ENCODE measurements at regions not wholly inside any gene's neighbourhood (a gene's known extent, or its start where the extent isn't known, plus 50 kb on each side); places are given as distances from the start of the nearest gene placed in this dataset.

DNA sequence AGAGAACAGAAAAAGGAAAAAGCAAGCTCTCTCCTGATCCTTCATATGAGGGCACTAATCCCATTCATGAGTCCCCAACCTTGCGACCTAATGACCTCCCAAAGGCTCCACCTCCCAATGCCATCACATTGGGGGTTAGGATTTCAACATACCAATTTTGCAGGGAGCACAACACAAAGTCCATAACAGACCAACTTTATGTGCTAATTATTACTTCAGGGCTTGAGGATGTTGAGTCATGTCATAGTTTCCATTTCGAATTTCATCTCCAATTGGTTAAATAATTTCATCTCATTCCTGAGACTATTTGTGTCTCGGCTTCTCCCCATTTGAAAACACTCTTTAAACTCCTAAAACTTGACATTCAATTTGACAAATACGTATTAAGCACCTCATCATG is 69.9 kb upstream of the KLF7 start:
- Mint-ChIP-seq H3K27ac (no peak overlapping the region), H3K4me1 (peaks cover 3% of the 10 kb centered on the region), H3K36me3 (ENCODE audit: low read depth) (no peaks in the 10 kb centered on the region), H3K27me3 (peaks cover 2% of the 10 kb centered on the region), H3K4me3 (no peak overlapping the region), H3K9me3 (peaks cover 1% of the 10 kb centered on the region)
- DNase-seq (no peak), ATAC-seq (ENCODE audit: low read depth) (no peak)
- ChIA-PET CTCF (no interaction called here), POLR2A (no interaction called here)
- TF ChIP-seq, protein P1, sequence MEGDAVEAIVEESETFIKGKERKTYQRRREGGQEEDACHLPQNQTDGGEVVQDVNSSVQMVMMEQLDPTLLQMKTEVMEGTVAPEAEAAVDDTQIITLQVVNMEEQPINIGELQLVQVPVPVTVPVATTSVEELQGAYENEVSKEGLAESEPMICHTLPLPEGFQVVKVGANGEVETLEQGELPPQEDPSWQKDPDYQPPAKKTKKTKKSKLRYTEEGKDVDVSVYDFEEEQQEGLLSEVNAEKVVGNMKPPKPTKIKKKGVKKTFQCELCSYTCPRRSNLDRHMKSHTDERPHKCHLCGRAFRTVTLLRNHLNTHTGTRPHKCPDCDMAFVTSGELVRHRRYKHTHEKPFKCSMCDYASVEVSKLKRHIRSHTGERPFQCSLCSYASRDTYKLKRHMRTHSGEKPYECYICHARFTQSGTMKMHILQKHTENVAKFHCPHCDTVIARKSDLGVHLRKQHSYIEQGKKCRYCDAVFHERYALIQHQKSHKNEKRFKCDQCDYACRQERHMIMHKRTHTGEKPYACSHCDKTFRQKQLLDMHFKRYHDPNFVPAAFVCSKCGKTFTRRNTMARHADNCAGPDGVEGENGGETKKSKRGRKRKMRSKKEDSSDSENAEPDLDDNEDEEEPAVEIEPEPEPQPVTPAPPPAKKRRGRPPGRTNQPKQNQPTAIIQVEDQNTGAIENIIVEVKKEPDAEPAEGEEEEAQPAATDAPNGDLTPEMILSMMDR (IDR thresholded peaks at IDR 0.05) = no peak
- intact Hi-C loops (cut with micrococcal nuclease) = no loop called here

DNA sequence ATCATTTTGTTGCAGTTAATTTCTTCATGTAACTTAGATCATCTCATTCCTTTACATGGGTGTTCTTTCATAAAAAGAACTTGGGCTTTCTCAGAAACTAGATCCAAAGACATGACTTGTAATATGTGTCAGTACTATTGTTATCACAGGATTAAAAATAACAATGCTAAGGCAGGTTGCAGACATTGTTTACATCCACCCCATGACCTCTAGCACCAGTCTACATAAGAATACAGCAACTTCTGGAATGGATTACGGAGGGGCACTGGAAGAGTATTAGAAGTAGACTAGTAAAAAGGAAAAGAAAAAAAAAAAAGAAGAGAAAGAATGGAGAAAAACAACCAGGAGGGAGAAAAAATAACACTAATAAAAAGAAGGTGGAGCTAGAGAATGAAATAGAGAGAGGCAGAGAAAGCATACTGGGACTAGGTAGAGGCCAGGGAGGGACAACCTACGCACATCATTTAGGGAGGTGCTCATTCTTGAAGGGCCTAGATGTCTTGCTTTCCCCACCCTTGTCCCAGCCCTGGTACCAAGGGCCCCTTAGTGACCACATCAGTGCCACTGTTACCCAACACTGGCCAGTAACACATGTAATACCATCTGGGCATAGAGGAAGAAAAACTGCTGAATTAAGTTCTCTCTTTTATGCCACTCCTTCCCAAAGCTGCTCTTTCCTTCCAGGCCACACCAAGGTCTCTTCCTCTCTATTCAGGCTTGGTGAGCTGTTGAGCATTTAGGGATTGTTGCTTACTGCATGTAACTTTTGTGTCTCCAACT is 70.6 kb upstream of the KLF7 start:
- TF ChIP-seq, protein P1 (IDR thresholded peaks at IDR 0.05) = no peak
- Mint-ChIP-seq H3K4me3 (no peak overlapping the region), H3K36me3 (ENCODE audit: low read depth) (no peaks in the 10 kb centered on the region), H3K4me1 (no peaks in the 10 kb centered on the region), H3K27me3 (peaks cover 2% of the 10 kb centered on the region), H3K27ac (no peak overlapping the region), H3K9me3 (no peaks in the 10 kb centered on the region)
- DNase-seq (no peak), ATAC-seq (ENCODE audit: low read depth) (no peak)
- intact Hi-C loops (cut with micrococcal nuclease) = no loop called here
- POLR2A ChIA-PET = no interaction called here
- CTCF ChIA-PET = no interaction called here

DNA sequence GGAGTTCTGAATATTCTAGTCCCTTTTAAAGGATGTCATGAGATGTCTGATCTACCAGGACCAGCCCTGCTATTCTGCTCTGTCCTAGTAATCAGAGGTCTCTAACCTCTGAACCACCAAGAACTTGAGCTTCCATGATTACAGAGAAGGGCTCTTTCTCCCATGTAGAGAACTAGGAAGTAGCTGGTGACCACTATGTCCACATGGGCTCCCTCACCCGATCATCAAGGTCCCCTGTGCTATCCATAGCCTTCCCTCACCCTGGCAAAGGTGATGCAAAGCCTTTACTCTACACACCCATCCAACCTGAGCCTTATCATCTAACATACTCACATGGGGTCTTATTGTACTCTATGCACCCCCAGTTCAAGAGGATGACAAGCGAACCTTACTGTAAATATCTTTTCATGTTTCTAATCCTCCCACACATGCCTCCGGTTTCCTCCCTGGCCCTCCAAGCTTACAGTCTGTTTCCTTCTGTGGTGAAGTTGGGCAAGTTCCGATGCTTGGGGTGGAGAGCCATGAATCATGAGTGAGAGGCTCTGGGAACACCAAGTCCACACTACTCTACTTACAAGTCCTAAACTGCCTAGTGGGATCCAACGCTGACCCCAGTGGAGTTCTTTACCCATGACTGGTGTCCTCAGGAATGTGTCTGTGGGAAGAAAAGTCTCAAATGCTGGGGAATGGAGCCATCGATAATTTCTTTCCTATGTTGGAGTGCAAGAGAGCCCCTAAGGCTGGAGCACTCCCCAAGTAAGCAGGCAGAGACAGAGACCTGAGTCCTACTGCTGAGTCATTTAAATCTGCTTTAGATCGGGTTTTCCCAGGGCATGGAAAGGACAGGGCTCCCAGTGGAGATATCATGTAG is 73.3 kb upstream of the KLF7 start:
- ATAC-seq (ENCODE audit: low read depth) (no peak), DNase-seq (no peak)
- Mint-ChIP-seq H3K27ac (no peak overlapping the region), H3K9me3 (no peaks in the 10 kb centered on the region), H3K4me3 (no peak overlapping the region), H3K4me1 (no peaks in the 10 kb centered on the region), H3K27me3 (no peaks in the 10 kb centered on the region), H3K36me3 (ENCODE audit: low read depth) (no peaks in the 10 kb centered on the region)
- ChIA-PET POLR2A (no interaction called here), CTCF (no interaction called here)
- intact Hi-C loops (cut with micrococcal nuclease) = no loop called here
- TF ChIP-seq, protein P1 (IDR thresholded peaks at IDR 0.05) = no peak

DNA sequence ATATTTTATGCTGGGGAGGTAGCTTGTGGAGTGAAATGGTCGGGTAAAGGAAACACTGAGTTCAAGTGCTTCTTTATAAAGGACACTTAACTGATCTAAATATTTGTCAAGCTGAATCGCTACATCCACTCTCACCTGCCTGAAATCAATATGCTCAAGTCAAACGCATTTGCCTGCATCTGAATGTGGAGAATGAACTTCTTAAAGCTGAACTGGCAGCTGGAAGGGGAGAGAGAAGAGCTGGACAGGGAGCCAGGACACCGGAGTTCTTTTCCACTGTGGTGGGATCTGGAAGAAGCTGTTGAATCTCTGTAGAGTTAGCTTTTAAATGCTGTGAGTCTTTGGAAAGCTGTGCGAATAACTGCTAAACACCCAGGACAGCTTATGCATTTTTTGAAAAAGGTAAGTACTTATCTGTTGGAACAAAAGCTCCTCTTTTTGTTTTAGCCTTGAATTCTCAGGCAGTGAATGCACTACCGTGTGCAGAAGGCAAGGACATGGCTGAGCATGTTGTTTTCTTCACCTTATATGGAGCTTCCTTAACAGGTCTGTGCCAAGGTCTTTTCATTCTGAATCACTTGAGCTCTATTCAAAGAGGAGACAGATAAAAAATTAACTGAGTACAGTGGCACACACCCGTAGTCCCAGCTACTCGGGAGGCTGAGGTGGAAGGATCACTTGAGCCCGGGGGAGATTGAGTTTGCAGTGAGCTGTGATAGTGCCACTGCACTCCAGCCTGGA is 74.2 kb upstream of the KLF7 start:
- POLR2A ChIA-PET = no interaction called here
- CTCF ChIA-PET = no interaction called here
- ATAC-seq (ENCODE audit: low read depth) = no peak
- intact Hi-C loops (cut with micrococcal nuclease) = no loop called here
- Mint-ChIP-seq H3K4me3 (no peak overlapping the region), H3K4me1 (no peaks in the 10 kb centered on the region), H3K9me3 (no peaks in the 10 kb centered on the region), H3K36me3 (ENCODE audit: low read depth) (no peaks in the 10 kb centered on the region), H3K27ac (no peak overlapping the region), H3K27me3 (no peaks in the 10 kb centered on the region)
- no peak for DNase-seq
- TF ChIP-seq, protein P1 (IDR thresholded peaks at IDR 0.05) = no peak

DNA sequence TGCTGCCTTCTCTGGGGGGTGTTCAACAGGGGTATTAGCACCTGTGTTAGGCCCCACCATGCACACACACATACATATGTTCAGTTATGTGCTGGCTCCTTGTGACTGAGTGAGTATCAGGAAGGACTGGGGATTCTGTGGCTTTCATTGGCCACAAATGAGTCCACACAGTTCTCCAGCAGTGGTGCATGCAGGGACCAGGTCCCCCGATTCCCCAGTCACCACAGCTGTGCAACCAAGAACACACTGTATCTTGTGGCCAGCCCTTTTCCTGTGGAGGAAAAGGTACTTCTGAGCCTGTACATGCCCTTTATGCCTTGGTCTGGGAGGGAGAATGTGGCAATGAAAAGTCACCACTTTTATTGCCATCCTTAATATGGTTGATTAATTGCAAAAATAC is 74.9 kb upstream of the KLF7 start:
- POLR2A ChIA-PET = no interaction called here
- H3K27me3 Mint-ChIP-seq = no peaks in the 10 kb centered on the region
- H3K4me3 Mint-ChIP-seq = no peak overlapping the region
- TF ChIP-seq, protein P1 (IDR thresholded peaks at IDR 0.05) = no peak
- intact Hi-C loops (cut with micrococcal nuclease) = no loop called here
- no peak overlapping the region for H3K27ac Mint-ChIP-seq
- CTCF ChIA-PET = no interaction called here
- no peak for ATAC-seq (ENCODE audit: low read depth)
- no peaks in the 10 kb centered on the region for H3K9me3 Mint-ChIP-seq
- DNase-seq = no peak
- no peaks in the 10 kb centered on the region for H3K4me1 Mint-ChIP-seq
- no peaks in the 10 kb centered on the region for H3K36me3 Mint-ChIP-seq (ENCODE audit: low read depth)

All from activated B cell treated with CpG ODN at 0.5 μM for 24 hours (primary cell).